ENCODE measurements at regions not wholly inside any gene's neighbourhood (a gene's known extent, or its start where the extent isn't known, plus 50 kb on each side); places are given as distances from the start of the nearest gene placed in this dataset.

DNA sequence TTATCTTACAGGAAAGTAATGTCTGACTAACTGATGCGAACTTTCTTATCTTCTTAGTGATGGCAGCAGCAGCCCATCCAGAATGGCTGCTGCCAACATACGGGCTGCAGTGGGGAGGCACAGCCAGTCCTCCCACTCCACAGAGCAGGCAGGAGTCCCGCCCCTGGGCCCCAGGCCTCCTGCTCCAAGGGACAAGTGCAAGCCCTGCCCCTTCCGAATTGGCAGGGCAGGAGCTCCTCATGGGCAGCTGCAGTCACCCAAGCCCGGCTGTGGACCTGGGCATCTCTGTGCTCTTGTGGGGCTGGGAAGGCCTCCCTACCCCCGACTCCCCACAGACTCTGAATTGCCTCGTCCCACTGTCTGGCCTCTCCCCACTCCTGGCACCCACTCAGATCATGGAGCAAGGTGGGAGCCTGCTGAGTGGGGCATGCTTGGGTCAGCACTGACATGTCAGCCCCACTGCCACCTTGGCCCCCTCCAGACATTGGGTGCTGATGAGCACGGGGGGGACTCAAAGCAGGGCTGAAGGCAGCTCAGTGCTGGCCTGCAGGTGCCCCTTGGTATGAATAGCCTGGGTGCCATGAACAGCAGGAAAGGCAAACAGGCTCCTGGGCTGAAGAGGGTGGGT is 618.9 kb upstream of the KCNMB2 start:
- Histone ChIP-seq H3K27ac (no peak overlapping the region), H3K9me3 (replicated peaks in 1 of 3) (no peaks in the 10 kb centered on the region), H3K36me3 (replicated peaks in 1 of 2) (no peaks in the 10 kb centered on the region), H3K4me1 (replicated peaks in 1 of 2) (no peaks in the 10 kb centered on the region), H3K4me3 (no peak overlapping the region), H3K27me3 (no peaks in the 10 kb centered on the region)
- 89 to 96% (median 93%) methylated on average over 5 to 8 of the region's 8 CpGs for WGBS, 4 donors
- no peak for DNase-seq
- TF ChIP-seq POLR2A (IDR thresholded peaks at IDR 0.05) = no peak
- TF ChIP-seq, protein P1, sequence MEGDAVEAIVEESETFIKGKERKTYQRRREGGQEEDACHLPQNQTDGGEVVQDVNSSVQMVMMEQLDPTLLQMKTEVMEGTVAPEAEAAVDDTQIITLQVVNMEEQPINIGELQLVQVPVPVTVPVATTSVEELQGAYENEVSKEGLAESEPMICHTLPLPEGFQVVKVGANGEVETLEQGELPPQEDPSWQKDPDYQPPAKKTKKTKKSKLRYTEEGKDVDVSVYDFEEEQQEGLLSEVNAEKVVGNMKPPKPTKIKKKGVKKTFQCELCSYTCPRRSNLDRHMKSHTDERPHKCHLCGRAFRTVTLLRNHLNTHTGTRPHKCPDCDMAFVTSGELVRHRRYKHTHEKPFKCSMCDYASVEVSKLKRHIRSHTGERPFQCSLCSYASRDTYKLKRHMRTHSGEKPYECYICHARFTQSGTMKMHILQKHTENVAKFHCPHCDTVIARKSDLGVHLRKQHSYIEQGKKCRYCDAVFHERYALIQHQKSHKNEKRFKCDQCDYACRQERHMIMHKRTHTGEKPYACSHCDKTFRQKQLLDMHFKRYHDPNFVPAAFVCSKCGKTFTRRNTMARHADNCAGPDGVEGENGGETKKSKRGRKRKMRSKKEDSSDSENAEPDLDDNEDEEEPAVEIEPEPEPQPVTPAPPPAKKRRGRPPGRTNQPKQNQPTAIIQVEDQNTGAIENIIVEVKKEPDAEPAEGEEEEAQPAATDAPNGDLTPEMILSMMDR (IDR thresholded peaks at IDR 0.05) = no peak
- intact Hi-C loops (cut with DNase I) = no loop called here

DNA sequence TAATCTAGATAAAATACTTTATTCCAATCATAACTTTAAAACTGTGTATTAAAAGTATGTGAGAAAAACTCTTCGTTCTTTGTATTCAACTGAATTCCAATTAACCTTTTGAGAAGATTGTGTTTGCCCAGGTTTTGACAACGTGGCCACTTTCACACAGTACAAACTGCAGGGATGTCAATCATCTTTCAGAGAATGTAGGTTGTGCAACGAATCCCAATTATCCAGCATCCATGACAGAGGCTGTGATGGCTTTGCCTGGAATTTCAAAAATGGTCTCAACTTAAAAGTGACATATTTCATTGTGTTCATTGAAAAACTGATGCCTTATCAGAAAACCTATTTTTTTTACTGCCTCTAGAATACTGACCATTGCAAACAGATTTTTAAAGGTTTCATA is 615.1 kb upstream of the KCNMB2 start:
- no peak for DNase-seq
- Histone ChIP-seq H3K4me3 (no peak overlapping the region), H3K27ac (no peak overlapping the region), H3K36me3 (replicated peaks in 1 of 2) (no peaks in the 10 kb centered on the region), H3K27me3 (no peaks in the 10 kb centered on the region), H3K4me1 (replicated peaks in 1 of 2) (no peaks in the 10 kb centered on the region), H3K9me3 (replicated peaks in 1 of 3) (no peaks in the 10 kb centered on the region)
- 88 to 92% (median 91%) methylated on average over 3 of the region's 3 CpGs for WGBS, 4 donors
- TF ChIP-seq, protein P1 (IDR thresholded peaks at IDR 0.05) = no peak
- no peak for TF ChIP-seq POLR2A (IDR thresholded peaks at IDR 0.05)
- intact Hi-C loops (cut with DNase I) = no loop called here

DNA sequence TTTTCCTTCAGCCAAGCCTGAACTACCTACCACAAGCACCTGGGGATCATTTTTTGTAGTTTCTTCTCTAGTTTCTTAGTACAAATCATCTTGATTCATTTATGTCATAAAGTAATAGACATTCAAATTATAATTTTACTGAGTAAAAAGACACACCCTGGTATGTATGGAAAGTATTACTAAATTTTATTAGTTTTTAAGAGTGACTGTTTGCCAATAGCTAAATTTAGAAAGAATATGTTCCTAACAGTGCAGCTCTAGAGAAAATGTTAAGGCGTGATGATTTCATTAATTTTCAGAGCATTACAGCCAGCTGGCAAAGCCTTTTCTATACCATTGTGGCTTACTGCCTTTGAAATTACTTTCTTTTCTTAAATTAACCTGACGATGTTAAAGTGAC is 612.0 kb upstream of the KCNMB2 start:
- TF ChIP-seq, protein P1 (IDR thresholded peaks at IDR 0.05) = no peak
- TF ChIP-seq POLR2A (IDR thresholded peaks at IDR 0.05) = no peak
- Histone ChIP-seq H3K9me3 (replicated peaks in 1 of 3) (no peaks in the 10 kb centered on the region), H3K27ac (no peak overlapping the region), H3K36me3 (replicated peaks in 1 of 2) (no peaks in the 10 kb centered on the region), H3K4me3 (no peak overlapping the region), H3K27me3 (no peaks in the 10 kb centered on the region), H3K4me1 (replicated peaks in 1 of 2) (peaks cover 0 to 4% of the 10 kb centered on the region in 2 donors)
- 91 to 97% (median 96%) methylated on average over 2 of the region's 2 CpGs for WGBS, 4 donors
- intact Hi-C loops (cut with DNase I) = no loop called here
- no peak for DNase-seq

DNA sequence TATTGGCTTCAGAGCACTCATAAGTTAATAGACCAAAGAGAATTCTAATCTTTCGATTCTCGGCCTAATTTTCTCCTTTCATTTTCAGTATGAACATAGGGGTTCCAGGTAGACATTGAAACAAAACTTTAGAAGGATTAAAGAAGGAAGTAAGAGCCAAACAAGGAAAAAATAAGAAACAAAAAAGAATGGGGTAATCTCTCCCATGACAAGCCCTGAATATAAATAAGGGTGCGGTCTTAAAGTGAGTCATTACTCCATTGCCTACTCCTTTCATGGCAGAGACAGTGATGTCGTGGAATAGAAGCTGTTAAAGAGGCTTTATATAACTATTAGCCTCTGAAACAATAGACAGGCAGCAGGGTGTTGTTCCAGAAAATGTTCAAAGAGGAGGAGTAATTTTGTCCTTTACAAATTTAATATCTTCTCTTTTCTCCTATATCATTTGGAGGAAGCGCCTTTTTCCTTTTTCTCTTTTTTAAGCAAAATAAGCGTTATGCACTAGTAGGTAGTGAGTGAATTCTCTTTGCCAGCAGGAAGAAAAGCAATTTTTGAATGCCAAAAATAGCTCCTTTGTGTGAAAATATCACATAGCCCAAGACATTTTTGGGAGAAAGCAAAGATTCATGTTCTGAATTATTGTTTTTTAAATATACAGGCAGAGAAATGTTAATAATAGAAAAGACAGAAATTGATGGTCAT is 607.9 kb upstream of the KCNMB2 start:
- Histone ChIP-seq H3K27me3 (no peaks in the 10 kb centered on the region), H3K27ac (no peak overlapping the region), H3K9me3 (replicated peaks in 1 of 3) (no peaks in the 10 kb centered on the region), H3K4me3 (no peak overlapping the region), H3K36me3 (replicated peaks in 1 of 2) (no peaks in the 10 kb centered on the region), H3K4me1 (replicated peaks in 1 of 2) (peaks cover 4 to 32% of the 10 kb centered on the region in 2 donors)
- DNase-seq = no peak
- WGBS, 4 donors = 75 to 81% (median 77%) methylated on average over 6 of the region's 6 CpGs
- intact Hi-C loops (cut with DNase I) = no loop called here
- TF ChIP-seq POLR2A (IDR thresholded peaks at IDR 0.05) = no peak
- TF ChIP-seq, protein P1 (IDR thresholded peaks at IDR 0.05) = no peak

Data from adrenal gland (tissue), 9 donors.